ENCODE measurements at regions not wholly inside any gene's neighbourhood (a gene's known extent, or its start where the extent isn't known, plus 50 kb on each side); places are given as distances from the start of the nearest gene placed in this dataset.

GRCh38 chr7:91674470-91674869 is 206.0 kb downstream of the MTERF1 start:
- TF ChIP-seq CTCF (IDR thresholded peaks at IDR 0.05; ENCODE audit: insufficient read depth, low read length, poor library complexity, severe bottlenecking) (no peak), EZH2phosphoT487 (conservative IDR thresholded peaks at IDR 0.05; ENCODE audit: low read length) (no peak)

All from SU-DHL-6 (cell line).